ENCODE measurements at regions not wholly inside any gene's neighbourhood (a gene's known extent, or its start where the extent isn't known, plus 50 kb on each side); places are given as distances from the start of the nearest gene placed in this dataset.

DNA sequence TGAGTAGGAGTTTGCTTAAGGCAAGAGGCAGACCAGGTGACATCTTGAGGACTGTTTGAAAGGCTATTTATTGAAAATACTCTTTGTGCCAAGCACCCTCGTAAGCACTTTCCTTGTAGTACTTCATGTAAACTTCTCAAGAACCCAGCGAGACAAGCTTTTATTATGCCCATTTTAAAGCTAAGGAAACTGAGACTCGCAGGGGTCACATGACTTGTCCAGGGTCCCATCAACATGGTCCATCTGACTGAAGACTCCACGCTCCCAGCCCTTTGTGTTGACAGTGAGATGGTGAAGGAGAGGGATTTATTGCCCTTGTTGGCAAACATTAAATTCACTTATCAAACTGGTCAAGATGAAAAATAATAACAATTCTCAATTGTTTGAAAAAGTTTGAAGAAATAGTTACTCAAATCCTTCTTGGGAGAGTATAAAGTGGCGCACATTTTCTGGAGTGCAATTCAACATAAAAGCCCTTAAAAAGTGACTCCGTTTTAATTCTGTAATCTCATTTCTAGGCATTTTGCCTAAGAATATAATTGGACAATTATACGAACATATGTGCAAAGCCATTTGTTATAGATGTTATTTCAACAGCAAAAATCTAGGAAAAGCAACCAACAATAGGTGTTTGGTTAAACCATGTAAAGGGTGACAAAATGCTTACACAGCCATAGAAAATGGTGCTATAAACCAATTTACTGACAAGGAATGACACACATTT is 270.5 kb upstream of the NCKAP5 start:
- no peaks in the 10 kb centered on the region; a peak in 2 of 7 replicates for H3K27me3 ChIP-seq (replicated peaks in 1 of 4; ENCODE audit: control insufficient read depth in 3 of 4, extremely low read depth in 1 of 4, insufficient read depth in 3 of 4, low read length in 3 of 4)
- H3K9me3 ChIP-seq (ENCODE audit: insufficient read depth in 2 of 2, low read depth in 1 of 2, low read length in 1 of 2): no peaks in the 10 kb centered on the region

More for the DNA sequence above, 270.5 kb upstream of the NCKAP5 start:
- Histone ChIP-seq H2BK5ac (ENCODE audit: low read depth, low read length) (no peak overlapping the region), H3K23ac (ENCODE audit: insufficient read length) (no peak overlapping the region), H3K56ac (replicated peaks; ENCODE audit: insufficient read length, low read depth, low read length) (no peak overlapping the region), H2BK12ac (ENCODE audit: low read depth, low read length) (no peak overlapping the region), H3K27ac (ENCODE audit: low read depth, low read length) (no peak overlapping the region), H4K8ac (ENCODE audit: extremely low read depth, insufficient read depth, low read length) (no peak overlapping the region), H3K79me1 (ENCODE audit: low read depth, low read length) (no peaks in the 10 kb centered on the region), H3K4ac (replicated peaks; ENCODE audit: insufficient read length, low read depth, low read length) (no peak overlapping the region), H2BK15ac (ENCODE audit: low read length) (no peak overlapping the region), H4K91ac (replicated peaks; ENCODE audit: insufficient read length, low read length) (no peak overlapping the region), H3K14ac (ENCODE audit: insufficient read length) (no peak overlapping the region), H3K4me3 (ENCODE audit: extremely low read depth in 1 of 4, insufficient read depth in 2 of 4, low read depth in 3 of 4, low read length in 4 of 4) (no peak overlapping the region), H2BK20ac (ENCODE audit: low read length) (no peak overlapping the region), H2BK120ac (replicated peaks; ENCODE audit: low read depth, low read length) (no peak overlapping the region), H3K79me2 (ENCODE audit: control insufficient read depth in 1 of 2, insufficient read depth in 2 of 2, low read length in 2 of 2) (no peaks in the 10 kb centered on the region), H2AK5ac (ENCODE audit: low read depth, low read length) (no peak overlapping the region), H3K4me2 (ENCODE audit: insufficient read depth in 1 of 2, low read depth in 2 of 2, low read length in 2 of 2) (no peak overlapping the region), H3K23me2 (ENCODE audit: low read depth, low read length) (no peaks in the 10 kb centered on the region), H3K4me1 (replicated peaks in 1 of 4; ENCODE audit: control insufficient read depth in 3 of 4, insufficient read depth in 4 of 4, low read length in 3 of 4) (no peaks in the 10 kb centered on the region), H3K18ac (ENCODE audit: extremely low read depth, low read length) (no peak overlapping the region), H4K5ac (ENCODE audit: insufficient read length, low read depth, low read length) (no peak overlapping the region), H3K9ac (replicated peaks in 1 of 4; ENCODE audit: extremely low read depth in 1 of 4, low read depth in 3 of 4, low read length in 3 of 4) (no peak overlapping the region), H4K20me1 (replicated peaks in 1 of 2; ENCODE audit: control insufficient read depth in 1 of 2, insufficient read depth in 2 of 2, low read length in 2 of 2) (no peaks in the 10 kb centered on the region), H2AFZ (ENCODE audit: low read length) (no peak overlapping the region), H3K36me3 (ENCODE audit: control insufficient read depth in 2 of 4, insufficient read depth in 4 of 4, low read length in 3 of 4) (no peaks in the 10 kb centered on the region)
- no peak for DNase-seq (ENCODE audit: low read depth in 1 of 2, low spot score in 2 of 2)
- FAIRE-seq: no peak
- ChIA-PET POLR2A (ENCODE audit: partially characterized antibody) (no interaction called here), CTCF (ENCODE audit: partially characterized antibody) (interaction anchor here (1.3 kb wide), 1 partner anchor 13 kb away, joined by 4 read pairs; no protein-coding TSS in a partner anchor)
- WGBS, 2 experiments (ENCODE audit: extremely low coverage in 1 of 2, insufficient coverage in 1 of 2, insufficient read length in 1 of 2, insufficient replicate concordance in 2 of 2, low coverage in 1 of 2, low lambda C conversion rate in 2 of 2, missing lambda C conversion rate in 1 of 2): 91% methylated on average over 7 of the region's 7 CpGs; no CpG with 5 or more reads in 1 of the 2 experiments
- TF ChIP-seq, protein P1, sequence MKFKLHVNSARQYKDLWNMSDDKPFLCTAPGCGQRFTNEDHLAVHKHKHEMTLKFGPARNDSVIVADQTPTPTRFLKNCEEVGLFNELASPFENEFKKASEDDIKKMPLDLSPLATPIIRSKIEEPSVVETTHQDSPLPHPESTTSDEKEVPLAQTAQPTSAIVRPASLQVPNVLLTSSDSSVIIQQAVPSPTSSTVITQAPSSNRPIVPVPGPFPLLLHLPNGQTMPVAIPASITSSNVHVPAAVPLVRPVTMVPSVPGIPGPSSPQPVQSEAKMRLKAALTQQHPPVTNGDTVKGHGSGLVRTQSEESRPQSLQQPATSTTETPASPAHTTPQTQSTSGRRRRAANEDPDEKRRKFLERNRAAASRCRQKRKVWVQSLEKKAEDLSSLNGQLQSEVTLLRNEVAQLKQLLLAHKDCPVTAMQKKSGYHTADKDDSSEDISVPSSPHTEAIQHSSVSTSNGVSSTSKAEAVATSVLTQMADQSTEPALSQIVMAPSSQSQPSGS (IDR thresholded peaks at IDR 0.05; ENCODE audit: low read length): no peak
- TF ChIP-seq BCL11A (IDR thresholded peaks at IDR 0.05; ENCODE audit: low read depth in 2 of 2, low read length in 2 of 2) (no peak), TBP (IDR thresholded peaks at IDR 0.05; ENCODE audit: low read depth, low read length) (no peak), BRCA1 (IDR thresholded peaks at IDR 0.05; ENCODE audit: low read depth, low read length) (no peak)
- TF ChIP-seq, protein P2, sequence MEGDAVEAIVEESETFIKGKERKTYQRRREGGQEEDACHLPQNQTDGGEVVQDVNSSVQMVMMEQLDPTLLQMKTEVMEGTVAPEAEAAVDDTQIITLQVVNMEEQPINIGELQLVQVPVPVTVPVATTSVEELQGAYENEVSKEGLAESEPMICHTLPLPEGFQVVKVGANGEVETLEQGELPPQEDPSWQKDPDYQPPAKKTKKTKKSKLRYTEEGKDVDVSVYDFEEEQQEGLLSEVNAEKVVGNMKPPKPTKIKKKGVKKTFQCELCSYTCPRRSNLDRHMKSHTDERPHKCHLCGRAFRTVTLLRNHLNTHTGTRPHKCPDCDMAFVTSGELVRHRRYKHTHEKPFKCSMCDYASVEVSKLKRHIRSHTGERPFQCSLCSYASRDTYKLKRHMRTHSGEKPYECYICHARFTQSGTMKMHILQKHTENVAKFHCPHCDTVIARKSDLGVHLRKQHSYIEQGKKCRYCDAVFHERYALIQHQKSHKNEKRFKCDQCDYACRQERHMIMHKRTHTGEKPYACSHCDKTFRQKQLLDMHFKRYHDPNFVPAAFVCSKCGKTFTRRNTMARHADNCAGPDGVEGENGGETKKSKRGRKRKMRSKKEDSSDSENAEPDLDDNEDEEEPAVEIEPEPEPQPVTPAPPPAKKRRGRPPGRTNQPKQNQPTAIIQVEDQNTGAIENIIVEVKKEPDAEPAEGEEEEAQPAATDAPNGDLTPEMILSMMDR (IDR thresholded peaks at IDR 0.05; ENCODE audit: control extremely low read depth in 1 of 3, insufficient read depth in 1 of 3, low read depth in 1 of 3, low read length in 3 of 3): no peak

Data from H1 (cell line).